Activated CD4-positive, alpha-beta T cell treated with anti-CD3 and anti-CD28 coated beads, Interleukin-2, amount 10 ng/mL, durations not matched to agents 24 days and 14 days (primary cell): ENCODE measurements at regions not wholly inside any gene's neighbourhood (a gene's known extent, or its start where the extent isn't known, plus 50 kb on each side); places are given as distances from the start of the nearest gene placed in this dataset.

Experiments used
- DNase-seq: peaks from one replicate; pipeline ENCODE4 v3.0.0; 2022
- H3K27ac Mint-ChIP-seq: one replicate; pipeline ENCODE4 v1.8.0; 2022; ENCODE audit warnings: mild to moderate bottlenecking, mixed read lengths
- H3K27me3 Mint-ChIP-seq: one replicate; pipeline ENCODE4 v1.8.0; 2022; ENCODE audit warnings: mixed read lengths
- H3K36me3 Mint-ChIP-seq: one replicate; pipeline ENCODE4 v1.8.0; 2022; ENCODE audit warnings: low read depth, mild to moderate bottlenecking, mixed read lengths
- H3K4me1 Mint-ChIP-seq: one replicate; pipeline ENCODE4 v1.8.0; 2021; ENCODE audit warnings: mixed read lengths
- H3K4me3 Mint-ChIP-seq: one replicate; pipeline ENCODE4 v1.8.0; 2022; ENCODE audit warnings: mild to moderate bottlenecking, moderate library complexity, mixed read lengths
- H3K9me3 Mint-ChIP-seq: one replicate; pipeline ENCODE4 v1.8.0; 2021; ENCODE audit warnings: mixed read lengths
- intact Hi-C: fragments of 100-400 bp; cut with micrococcal nuclease; formaldehyde crosslinking; loops from one replicate; pipeline ENCODE4 v1.15.1; 2023

- H3K27ac Mint-ChIP-seq = no peak overlapping the region
- H3K4me1 Mint-ChIP-seq = no peaks in the 10 kb centered on the region
- intact Hi-C loops = no loop called here
- DNase-seq = no peak
- peaks cover 9% of the 10 kb centered on the region for H3K9me3 Mint-ChIP-seq
- no peaks in the 10 kb centered on the region for H3K27me3 Mint-ChIP-seq
- no peaks in the 10 kb centered on the region for H3K36me3 Mint-ChIP-seq
- no peak overlapping the region for H3K4me3 Mint-ChIP-seq
Observed at GRCh38 chr12:130216031-130216430, 53.8 kb downstream of the FZD10 start.

GRCh38 chr12:130218682-130219081 lies 56.4 kb downstream of the FZD10 start:
- peaks cover 2% of the 10 kb centered on the region for H3K27me3 Mint-ChIP-seq
- peaks cover 9% of the 10 kb centered on the region for H3K9me3 Mint-ChIP-seq
- no peaks in the 10 kb centered on the region for H3K4me1 Mint-ChIP-seq
- DNase-seq = no peak
- intact Hi-C loops = no loop called here
- no peak overlapping the region for H3K4me3 Mint-ChIP-seq
- no peak overlapping the region for H3K27ac Mint-ChIP-seq
- H3K36me3 Mint-ChIP-seq = no peaks in the 10 kb centered on the region

- Mint-ChIP-seq H3K4me3 (no peak overlapping the region), H3K36me3 (no peaks in the 10 kb centered on the region), H3K27ac (no peak overlapping the region), H3K27me3 (peaks cover 2% of the 10 kb centered on the region), H3K9me3 (peaks cover 9% of the 10 kb centered on the region), H3K4me1 (no peaks in the 10 kb centered on the region)
- DNase-seq = no peak
- intact Hi-C loops = no loop called here
Observed at GRCh38 chr12:130219929-130220705, 57.9 kb downstream of the FZD10 start.

- no peak overlapping the region for H3K4me3 Mint-ChIP-seq
- no peak for DNase-seq
- H3K4me1 Mint-ChIP-seq = no peaks in the 10 kb centered on the region
- H3K27me3 Mint-ChIP-seq = peaks cover 2% of the 10 kb centered on the region
- no peak overlapping the region for H3K27ac Mint-ChIP-seq
- peaks cover 9% of the 10 kb centered on the region for H3K9me3 Mint-ChIP-seq
- intact Hi-C loops = no loop called here
- H3K36me3 Mint-ChIP-seq = no peaks in the 10 kb centered on the region
Observed at GRCh38 chr12:130220706-130221100, 58.4 kb downstream of the FZD10 start.

GRCh38 chr12:130222519-130223218 lies 60.4 kb downstream of the FZD10 start:
- Mint-ChIP-seq H3K27me3 (peaks cover 2% of the 10 kb centered on the region), H3K9me3 (peaks cover 5% of the 10 kb centered on the region), H3K4me3 (no peak overlapping the region), H3K27ac (no peak overlapping the region), H3K36me3 (no peaks in the 10 kb centered on the region), H3K4me1 (no peaks in the 10 kb centered on the region)
- no peak for DNase-seq
- intact Hi-C loops = no loop called here

GRCh38 chr12:130223767-130224244 lies 61.5 kb downstream of the FZD10 start:
- no peak for DNase-seq
- Mint-ChIP-seq H3K36me3 (no peaks in the 10 kb centered on the region), H3K4me3 (no peak overlapping the region), H3K27me3 (peaks cover 2% of the 10 kb centered on the region), H3K4me1 (no peaks in the 10 kb centered on the region), H3K9me3 (peaks cover 2% of the 10 kb centered on the region), H3K27ac (no peak overlapping the region)
- intact Hi-C loops = no loop called here

GRCh38 chr12:130224613-130225012 lies 62.3 kb downstream of the FZD10 start:
- Mint-ChIP-seq H3K4me1 (no peaks in the 10 kb centered on the region), H3K36me3 (no peaks in the 10 kb centered on the region), H3K27ac (no peak overlapping the region), H3K4me3 (no peak overlapping the region), H3K9me3 (peaks cover 1% of the 10 kb centered on the region), H3K27me3 (peaks cover 2% of the 10 kb centered on the region)
- DNase-seq = no peak
- intact Hi-C loops = no loop called here

GRCh38 chr12:130225347-130225746 lies 63.1 kb downstream of the FZD10 start:
- H3K4me3 Mint-ChIP-seq = no peak overlapping the region
- peaks cover 2% of the 10 kb centered on the region for H3K27me3 Mint-ChIP-seq
- no peak overlapping the region for H3K27ac Mint-ChIP-seq
- H3K4me1 Mint-ChIP-seq = no peaks in the 10 kb centered on the region
- DNase-seq = no peak
- intact Hi-C loops = no loop called here
- peaks cover 4% of the 10 kb centered on the region for H3K9me3 Mint-ChIP-seq
- H3K36me3 Mint-ChIP-seq = no peaks in the 10 kb centered on the region

- no peaks in the 10 kb centered on the region for H3K36me3 Mint-ChIP-seq
- no peak overlapping the region for H3K4me3 Mint-ChIP-seq
- peaks cover 4% of the 10 kb centered on the region for H3K9me3 Mint-ChIP-seq
- intact Hi-C loops = no loop called here
- H3K27me3 Mint-ChIP-seq = peaks cover 2% of the 10 kb centered on the region
- H3K27ac Mint-ChIP-seq = no peak overlapping the region
- no peak for DNase-seq
- H3K4me1 Mint-ChIP-seq = no peaks in the 10 kb centered on the region
Observed at GRCh38 chr12:130226126-130226525, 63.9 kb downstream of the FZD10 start.

- no peaks in the 10 kb centered on the region for H3K27me3 Mint-ChIP-seq
- peaks cover 4% of the 10 kb centered on the region for H3K9me3 Mint-ChIP-seq
- no peaks in the 10 kb centered on the region for H3K4me1 Mint-ChIP-seq
- H3K4me3 Mint-ChIP-seq = no peak overlapping the region
- intact Hi-C loops = no loop called here
- H3K36me3 Mint-ChIP-seq = no peaks in the 10 kb centered on the region
- no peak for DNase-seq
- no peak overlapping the region for H3K27ac Mint-ChIP-seq
Observed at GRCh38 chr12:130226771-130227170, 64.5 kb downstream of the FZD10 start.

- no peaks in the 10 kb centered on the region for H3K27me3 Mint-ChIP-seq
- peaks cover 4% of the 10 kb centered on the region for H3K9me3 Mint-ChIP-seq
- DNase-seq = no peak
- H3K27ac Mint-ChIP-seq = no peak overlapping the region
- H3K4me1 Mint-ChIP-seq = no peaks in the 10 kb centered on the region
- no peaks in the 10 kb centered on the region for H3K36me3 Mint-ChIP-seq
- intact Hi-C loops = no loop called here
- no peak overlapping the region for H3K4me3 Mint-ChIP-seq
Observed at GRCh38 chr12:130227641-130228040, 65.4 kb downstream of the FZD10 start.

- Mint-ChIP-seq H3K27ac (no peak overlapping the region), H3K4me1 (no peaks in the 10 kb centered on the region), H3K9me3 (no peaks in the 10 kb centered on the region), H3K27me3 (no peaks in the 10 kb centered on the region), H3K36me3 (no peaks in the 10 kb centered on the region), H3K4me3 (no peak overlapping the region)
- DNase-seq = no peak
- intact Hi-C loops = no loop called here
Observed at GRCh38 chr12:130236446-130236845, 74.2 kb downstream of the FZD10 start.

GRCh38 chr12:130240831-130241590 lies 78.7 kb downstream of the FZD10 start:
- H3K4me1 Mint-ChIP-seq = no peaks in the 10 kb centered on the region
- no peaks in the 10 kb centered on the region for H3K9me3 Mint-ChIP-seq
- intact Hi-C loops = no loop called here
- no peaks in the 10 kb centered on the region for H3K36me3 Mint-ChIP-seq
- no peak overlapping the region for H3K27ac Mint-ChIP-seq
- DNase-seq = no peak
- H3K27me3 Mint-ChIP-seq = no peaks in the 10 kb centered on the region
- no peak overlapping the region for H3K4me3 Mint-ChIP-seq

GRCh38 chr12:130242506-130242905 lies 80.2 kb downstream of the FZD10 start:
- no peak overlapping the region for H3K27ac Mint-ChIP-seq
- intact Hi-C loops = no loop called here
- no peak overlapping the region for H3K4me3 Mint-ChIP-seq
- H3K9me3 Mint-ChIP-seq = no peaks in the 10 kb centered on the region
- no peaks in the 10 kb centered on the region for H3K36me3 Mint-ChIP-seq
- no peaks in the 10 kb centered on the region for H3K27me3 Mint-ChIP-seq
- no peaks in the 10 kb centered on the region for H3K4me1 Mint-ChIP-seq
- DNase-seq = no peak
